ENCODE measurements at regions not wholly inside any gene's neighbourhood (a gene's known extent, or its start where the extent isn't known, plus 50 kb on each side); places are given as distances from the start of the nearest gene placed in this dataset.

DNA sequence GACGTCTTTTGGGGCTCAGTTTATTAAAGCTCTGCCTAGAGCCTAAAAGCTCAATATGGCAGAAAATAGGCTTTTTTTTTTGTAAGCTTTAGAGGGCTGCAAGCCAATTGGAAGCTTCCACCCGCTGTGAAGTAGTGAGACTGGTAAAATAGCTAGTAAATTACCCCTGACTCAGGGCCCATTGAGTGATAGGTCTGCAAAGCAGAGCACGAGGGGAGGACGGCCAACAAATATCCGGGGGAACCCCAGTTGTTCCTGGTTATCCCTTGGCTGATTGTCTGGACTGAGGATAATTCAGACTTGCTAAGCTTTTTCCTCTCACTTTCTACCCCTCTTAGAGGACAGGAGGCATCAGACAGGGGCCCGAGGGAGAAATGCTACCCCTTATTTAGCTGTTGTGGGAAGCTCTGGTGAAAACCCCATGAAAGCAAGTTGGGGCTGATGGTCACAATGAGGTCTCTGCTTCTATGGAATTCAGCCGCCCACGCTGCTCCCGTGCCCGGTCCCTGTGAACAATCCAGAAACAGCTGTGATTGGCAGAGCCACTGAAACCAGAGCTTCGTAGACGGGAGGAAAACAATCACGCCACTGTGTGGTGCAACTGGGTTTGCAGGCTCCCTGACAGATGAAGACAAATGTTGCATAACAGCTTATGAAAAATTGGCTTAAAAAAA is 141.9 kb upstream of the LGALSL start:
- Mint-ChIP-seq H3K9me3 (no peaks in the 10 kb centered on the region), H3K27me3 (peaks cover 8% of the 10 kb centered on the region), H3K4me3 (no peak overlapping the region), H3K27ac (no peak overlapping the region), H3K36me3 (no peaks in the 10 kb centered on the region), H3K4me1 (peaks cover 2% of the 10 kb centered on the region)
- no peak for DNase-seq
- ATAC-seq (ENCODE audit: low read depth) = no peak
- POLR2A ChIA-PET = interaction anchor here (1.0 kb wide), 1 partner anchor 16 kb away, joined by 3 read pairs; no protein-coding TSS in a partner anchor

DNA sequence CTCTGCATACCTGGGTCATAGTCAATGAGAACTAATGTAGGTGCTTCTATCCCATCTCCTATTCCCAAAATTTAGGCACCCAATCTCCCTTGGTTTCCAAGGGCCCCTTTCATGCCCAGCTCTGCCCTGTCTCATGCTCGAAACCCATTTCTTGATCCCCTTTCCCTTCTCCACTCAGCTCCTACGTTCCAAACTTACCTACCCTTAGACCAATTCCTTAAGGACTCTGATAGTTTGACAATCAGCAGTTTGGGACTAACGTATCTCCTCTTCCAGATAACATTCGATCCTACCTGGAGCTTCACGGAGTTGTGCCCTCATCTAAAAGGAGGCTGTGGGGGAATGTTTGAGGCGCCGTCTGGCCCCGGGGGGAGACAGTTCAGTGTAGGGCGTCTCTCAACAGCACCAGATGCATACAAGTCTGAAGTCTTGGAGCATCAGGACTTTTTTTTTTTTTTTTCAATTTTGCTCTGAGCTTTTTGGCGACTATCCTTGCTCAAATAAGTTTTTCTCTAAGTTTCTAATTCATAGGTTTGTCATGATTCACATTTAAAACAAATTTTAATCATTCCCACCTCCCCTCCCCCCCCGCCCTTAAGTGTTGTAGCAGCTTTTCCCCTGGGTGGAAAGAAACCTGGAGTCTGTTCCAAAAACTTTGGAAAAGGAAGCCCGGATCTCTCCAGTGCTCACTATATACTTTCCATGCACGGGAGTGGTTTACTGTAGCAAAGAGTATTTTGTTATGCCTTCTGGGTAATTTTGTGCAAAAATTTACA is 141.2 kb upstream of the LGALSL start:
- Mint-ChIP-seq H3K4me3 (no peak overlapping the region), H3K36me3 (no peaks in the 10 kb centered on the region), H3K9me3 (no peaks in the 10 kb centered on the region), H3K27ac (no peak overlapping the region), H3K27me3 (peaks cover 8% of the 10 kb centered on the region), H3K4me1 (peaks cover 2% of the 10 kb centered on the region)
- ATAC-seq (ENCODE audit: low read depth) = no peak
- DNase-seq = no peak
- POLR2A ChIA-PET = interaction anchor here (1.0 kb wide), 1 partner anchor 15 kb away, joined by 3 read pairs; no protein-coding TSS in a partner anchor

DNA sequence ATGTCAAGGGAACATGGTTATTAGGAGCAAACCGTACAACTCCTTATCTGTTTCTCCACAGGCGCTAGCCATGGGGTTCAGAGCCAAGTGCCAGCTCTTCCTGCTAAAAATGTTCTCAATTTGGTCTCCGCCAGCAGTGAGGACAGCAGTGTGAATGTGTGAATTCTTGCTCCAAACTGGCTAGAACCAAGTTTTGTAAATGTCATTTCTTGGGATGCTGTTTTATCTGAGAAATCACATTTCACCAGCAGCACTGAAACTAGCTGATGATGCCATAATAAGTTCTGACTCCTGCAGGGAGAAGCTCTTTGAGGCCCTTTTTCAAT is 140.6 kb upstream of the LGALSL start:
- H3K27ac Mint-ChIP-seq = no peak overlapping the region
- peaks cover 8% of the 10 kb centered on the region for H3K27me3 Mint-ChIP-seq
- H3K9me3 Mint-ChIP-seq = no peaks in the 10 kb centered on the region
- peaks cover 5% of the 10 kb centered on the region for H3K4me1 Mint-ChIP-seq
- no peak for DNase-seq
- POLR2A ChIA-PET = no interaction called here
- H3K36me3 Mint-ChIP-seq = no peaks in the 10 kb centered on the region
- no peak for ATAC-seq (ENCODE audit: low read depth)
- no peak overlapping the region for H3K4me3 Mint-ChIP-seq

DNA sequence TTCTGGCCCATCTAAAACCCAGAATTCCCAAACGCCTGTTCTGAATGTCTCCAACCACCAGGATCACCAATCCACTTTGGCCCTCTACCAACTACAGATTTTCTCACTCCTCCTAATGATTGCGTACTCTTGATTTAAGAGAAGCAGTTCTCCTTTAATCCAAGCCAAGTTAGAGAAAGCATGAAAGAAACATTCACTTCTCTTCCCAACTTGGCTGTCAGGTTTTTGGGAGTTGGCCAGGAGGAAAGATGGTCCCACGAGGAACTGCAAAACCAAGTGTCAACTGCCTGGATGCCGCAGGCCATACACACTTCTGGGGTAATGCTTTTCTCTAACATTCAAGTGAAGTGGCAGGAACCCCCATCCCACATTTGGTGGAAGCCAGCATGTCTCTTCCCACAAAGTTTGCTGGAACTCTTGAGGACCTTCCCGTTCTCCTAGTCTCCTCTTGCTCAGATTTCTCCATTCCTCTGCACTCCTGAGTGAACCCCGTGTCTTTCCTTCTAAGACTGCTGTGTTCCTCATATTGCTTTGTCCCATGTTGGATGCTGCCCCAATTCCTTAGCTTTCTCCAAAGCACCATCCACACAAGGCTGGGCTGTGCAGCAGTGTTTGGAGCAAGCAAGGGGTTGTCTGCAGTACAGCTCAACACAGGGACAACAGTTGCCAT is 138.5 kb upstream of the LGALSL start:
- peaks cover 2% of the 10 kb centered on the region for H3K36me3 Mint-ChIP-seq
- peaks cover 8% of the 10 kb centered on the region for H3K27me3 Mint-ChIP-seq
- H3K27ac Mint-ChIP-seq = no peak overlapping the region
- no peak overlapping the region for H3K4me3 Mint-ChIP-seq
- H3K9me3 Mint-ChIP-seq = no peaks in the 10 kb centered on the region
- H3K4me1 Mint-ChIP-seq = peaks cover 5% of the 10 kb centered on the region
- ATAC-seq (ENCODE audit: low read depth) (no peak), DNase-seq (no peak)
- POLR2A ChIA-PET = no interaction called here

DNA sequence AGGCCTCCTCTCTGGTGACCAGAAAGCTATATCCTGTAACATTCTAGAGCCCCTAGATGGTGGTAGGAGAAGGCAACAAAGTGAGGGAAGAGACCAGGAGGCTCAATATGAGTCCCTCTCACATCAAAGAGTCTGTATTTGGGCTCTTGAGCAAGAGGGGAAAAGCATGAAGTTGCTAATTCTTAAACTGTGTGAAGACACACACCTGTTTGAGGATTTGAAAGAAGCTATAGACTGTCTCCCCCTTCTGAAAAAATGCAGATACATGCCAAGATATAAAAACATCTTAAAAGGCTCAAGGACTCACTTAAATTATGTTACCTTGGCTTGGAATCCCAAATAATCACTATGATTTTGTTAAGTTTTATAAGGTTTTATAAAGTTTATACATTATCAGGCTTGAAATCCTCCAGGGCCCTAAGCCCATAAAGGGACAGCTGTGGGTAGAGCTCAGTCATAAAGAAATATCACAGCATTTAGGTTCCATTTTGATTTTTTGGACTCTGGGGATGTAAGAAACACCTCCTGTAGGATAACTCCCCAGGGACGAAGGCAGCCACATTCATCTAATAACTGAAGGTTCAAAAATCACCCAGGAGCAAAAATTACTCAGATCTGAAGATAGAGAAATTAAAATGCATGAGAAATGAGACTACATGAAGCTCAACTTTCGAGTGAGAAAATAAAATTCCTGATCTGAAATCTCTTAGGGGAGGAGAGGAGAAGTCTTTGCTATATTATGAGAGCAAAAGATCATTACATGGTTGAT is 136.1 kb upstream of the LGALSL start:
- no peaks in the 10 kb centered on the region for H3K9me3 Mint-ChIP-seq
- H3K4me3 Mint-ChIP-seq = no peak overlapping the region
- no peak for ATAC-seq (ENCODE audit: low read depth)
- no peak overlapping the region for H3K27ac Mint-ChIP-seq
- peaks cover 2% of the 10 kb centered on the region for H3K36me3 Mint-ChIP-seq
- no peak for DNase-seq
- peaks cover 13% of the 10 kb centered on the region for H3K27me3 Mint-ChIP-seq
- POLR2A ChIA-PET = interaction anchor here (1.5 kb wide), 1 partner anchor 34 kb away, joined by 3 read pairs; no protein-coding TSS in a partner anchor
- peaks cover 3% of the 10 kb centered on the region for H3K4me1 Mint-ChIP-seq

DNA sequence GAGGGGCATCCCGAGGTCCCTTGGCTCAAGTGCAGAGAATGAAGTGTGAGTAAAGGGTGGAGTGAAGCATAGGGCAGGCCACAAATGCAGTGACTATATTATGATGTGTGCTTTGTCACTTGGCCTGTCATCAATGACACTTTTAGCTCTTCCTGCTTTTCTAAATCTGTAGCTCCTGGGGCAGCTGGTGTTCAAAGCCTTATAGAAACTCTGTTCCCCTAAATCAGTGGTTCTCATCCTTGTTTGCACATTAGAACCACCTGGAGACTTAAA is 135.6 kb upstream of the LGALSL start:
- no peak for DNase-seq
- H3K4me3 Mint-ChIP-seq = no peak overlapping the region
- POLR2A ChIA-PET = interaction anchor here (1.5 kb wide), 1 partner anchor 34 kb away, joined by 3 read pairs; no protein-coding TSS in a partner anchor
- H3K27ac Mint-ChIP-seq = no peak overlapping the region
- ATAC-seq (ENCODE audit: low read depth) = no peak
- H3K27me3 Mint-ChIP-seq = peaks cover 13% of the 10 kb centered on the region
- no peaks in the 10 kb centered on the region for H3K9me3 Mint-ChIP-seq
- H3K36me3 Mint-ChIP-seq = peaks cover 2% of the 10 kb centered on the region
- H3K4me1 Mint-ChIP-seq = peaks cover 3% of the 10 kb centered on the region

DNA sequence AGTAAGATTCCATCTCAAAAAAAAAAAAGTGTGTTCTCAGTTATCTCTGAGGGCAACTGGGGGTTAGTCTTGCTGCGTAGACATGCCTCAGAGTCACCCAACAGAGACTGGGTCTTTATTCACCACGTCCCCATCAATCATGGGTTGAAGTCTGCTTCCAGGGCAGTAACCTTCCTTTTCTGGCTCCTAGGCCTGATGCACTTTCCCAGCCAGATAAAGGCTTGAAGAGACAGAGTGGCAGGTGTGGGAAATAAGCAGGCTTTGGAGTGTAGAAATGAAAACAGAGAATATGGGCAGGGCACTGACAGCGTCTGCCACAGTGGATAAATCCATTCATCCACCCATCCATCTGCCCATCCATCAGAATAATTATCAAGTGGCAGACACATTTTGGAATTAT is 134.1 kb upstream of the LGALSL start:
- peaks cover 12% of the 10 kb centered on the region for H3K27me3 Mint-ChIP-seq
- POLR2A ChIA-PET = no interaction called here
- H3K4me1 Mint-ChIP-seq = peaks cover 8% of the 10 kb centered on the region

DNA sequence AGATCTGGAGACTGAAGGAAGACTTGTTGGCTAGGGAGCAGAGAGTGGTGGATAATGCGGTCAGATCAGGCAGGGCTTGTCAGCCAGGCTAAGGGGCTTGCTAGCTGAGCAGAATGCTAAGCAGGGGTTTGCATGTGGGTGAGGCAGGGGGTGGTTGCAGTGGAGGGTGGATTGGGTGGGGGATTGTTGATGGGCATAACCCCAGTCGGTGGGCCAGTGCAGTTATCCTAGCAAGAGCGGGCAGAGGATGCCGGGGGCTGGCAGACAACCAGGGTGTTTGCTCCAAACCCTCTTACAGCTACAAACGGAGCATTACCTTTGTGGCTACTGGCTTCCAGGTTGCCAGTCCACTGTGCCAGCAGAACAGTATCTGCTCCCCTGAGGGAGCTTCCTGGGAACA is 131.5 kb upstream of the LGALSL start:
- peak overlapping the region; percentile 14 for H3K27ac Mint-ChIP-seq
- ATAC-seq (ENCODE audit: low read depth) = no peak

More for the DNA sequence above, 134.1 kb upstream of the LGALSL start:
- Mint-ChIP-seq H3K9me3 (no peaks in the 10 kb centered on the region), H3K27ac (no peak overlapping the region), H3K36me3 (peaks cover 2% of the 10 kb centered on the region), H3K4me3 (no peak overlapping the region)
- DNase-seq = no peak
- ATAC-seq (ENCODE audit: low read depth) = no peak

DNA sequence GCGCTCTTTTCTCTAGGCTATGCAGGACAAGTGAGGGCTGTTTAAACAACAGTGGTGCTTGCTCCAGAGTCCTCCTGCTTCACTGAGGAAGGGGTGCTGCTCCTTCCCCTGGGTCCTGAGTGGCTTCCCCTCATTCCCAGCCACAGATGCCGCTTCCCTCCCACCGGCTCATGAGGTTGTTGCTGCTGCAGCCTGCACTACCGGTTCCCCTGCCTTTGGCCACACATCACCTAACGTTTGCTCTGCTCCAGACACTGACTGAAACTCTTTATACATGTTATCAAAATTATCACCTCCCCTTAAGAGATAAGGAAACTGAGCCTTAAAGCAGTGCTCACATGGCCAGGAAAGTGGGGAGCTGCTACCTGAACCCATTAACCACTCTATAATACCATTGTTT is 130.8 kb upstream of the LGALSL start:
- no peaks in the 10 kb centered on the region for H3K9me3 Mint-ChIP-seq
- peaks cover 2% of the 10 kb centered on the region for H3K36me3 Mint-ChIP-seq
- ATAC-seq (ENCODE audit: low read depth) (no peak), DNase-seq (no peak)
- peaks cover 36% of the 10 kb centered on the region for H3K4me1 Mint-ChIP-seq
- POLR2A ChIA-PET = no interaction called here
- H3K27me3 Mint-ChIP-seq = peaks cover 7% of the 10 kb centered on the region
- H3K27ac Mint-ChIP-seq = no peak overlapping the region
- H3K4me3 Mint-ChIP-seq = no peak overlapping the region

More for the DNA sequence above, 131.5 kb upstream of the LGALSL start:
- POLR2A ChIA-PET = no interaction called here
- H3K27me3 Mint-ChIP-seq = peaks cover 7% of the 10 kb centered on the region
- no peaks in the 10 kb centered on the region for H3K9me3 Mint-ChIP-seq
- peaks cover 2% of the 10 kb centered on the region for H3K36me3 Mint-ChIP-seq
- no peak overlapping the region for H3K4me3 Mint-ChIP-seq
- DNase-seq = no peak
- H3K4me1 Mint-ChIP-seq = peaks cover 31% of the 10 kb centered on the region

DNA sequence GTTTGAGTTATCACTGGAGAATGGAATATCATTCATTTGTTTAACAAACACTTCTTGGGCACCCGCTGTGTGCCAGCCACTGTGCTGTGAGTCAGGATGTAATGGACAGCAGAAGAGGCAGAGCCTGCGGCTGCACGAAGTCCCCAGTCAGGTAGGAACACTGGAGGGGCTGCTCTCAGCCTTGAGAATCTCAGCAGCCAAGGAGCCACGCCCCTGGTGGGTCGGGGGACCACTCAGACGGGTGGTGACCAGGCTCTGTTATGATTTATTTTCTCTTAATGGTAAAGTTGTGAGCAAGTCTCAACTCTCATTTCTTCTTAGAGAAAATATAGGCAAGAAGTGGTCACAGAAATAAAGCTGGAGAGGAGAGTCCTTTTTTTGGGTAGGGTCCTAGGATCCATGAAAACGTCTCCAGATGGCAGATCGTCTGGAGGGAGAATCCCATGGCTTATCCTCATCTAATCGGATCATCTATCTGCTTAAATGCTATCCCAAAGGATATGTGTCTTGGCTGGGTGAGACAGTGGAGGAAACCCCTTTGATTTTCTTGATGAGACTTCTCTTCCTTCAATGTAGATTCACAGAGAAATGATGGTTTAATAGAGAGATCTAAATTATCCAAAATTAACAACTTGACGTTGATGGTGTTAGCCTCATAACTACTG is 129.1 kb upstream of the LGALSL start:
- H3K4me1 Mint-ChIP-seq = peaks cover 37% of the 10 kb centered on the region
- no peaks in the 10 kb centered on the region for H3K9me3 Mint-ChIP-seq
- no peak overlapping the region for H3K27ac Mint-ChIP-seq
- no peak overlapping the region for H3K4me3 Mint-ChIP-seq
- peaks cover 7% of the 10 kb centered on the region for H3K27me3 Mint-ChIP-seq
- DNase-seq (no peak), ATAC-seq (ENCODE audit: low read depth) (no peak)
- H3K36me3 Mint-ChIP-seq = no peaks in the 10 kb centered on the region
- POLR2A ChIA-PET = interaction anchor here (1.7 to 3.9 kb wide), 3 partner anchors 41 to 275 kb away, joined by 4 to 25 read pairs (median 6); no protein-coding TSS in a partner anchor

DNA sequence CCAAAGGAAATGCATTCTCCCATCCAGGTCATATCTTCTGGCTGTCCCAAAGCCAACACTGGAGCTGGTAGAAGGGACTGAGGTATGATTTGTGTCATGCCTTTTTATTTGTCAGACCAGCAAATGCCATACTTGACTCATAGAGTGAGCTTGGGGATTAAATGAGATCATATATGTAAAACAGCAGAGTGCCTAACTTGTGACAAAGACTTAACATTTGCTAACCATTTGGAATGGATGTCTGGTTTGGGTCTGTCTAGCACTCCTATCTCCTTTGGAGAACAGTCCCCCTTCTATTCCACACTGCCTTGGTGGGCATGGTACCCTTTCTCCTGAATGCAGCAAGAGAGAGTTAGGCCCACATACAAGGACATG is 128.5 kb upstream of the LGALSL start:
- Mint-ChIP-seq H3K9me3 (no peaks in the 10 kb centered on the region), H3K27me3 (peaks cover 7% of the 10 kb centered on the region), H3K36me3 (no peaks in the 10 kb centered on the region), H3K27ac (peak overlapping the region; percentile 85), H3K4me3 (peak overlapping the region; percentile 74), H3K4me1 (peaks cover 37% of the 10 kb centered on the region)
- ATAC-seq (ENCODE audit: low read depth) = no peak
- DNase-seq = no peak
- POLR2A ChIA-PET = interaction anchor here (1.1 to 3.9 kb wide), 4 partner anchors 42 to 276 kb away, joined by 3 to 25 read pairs (median 5); no protein-coding TSS in a partner anchor

DNA sequence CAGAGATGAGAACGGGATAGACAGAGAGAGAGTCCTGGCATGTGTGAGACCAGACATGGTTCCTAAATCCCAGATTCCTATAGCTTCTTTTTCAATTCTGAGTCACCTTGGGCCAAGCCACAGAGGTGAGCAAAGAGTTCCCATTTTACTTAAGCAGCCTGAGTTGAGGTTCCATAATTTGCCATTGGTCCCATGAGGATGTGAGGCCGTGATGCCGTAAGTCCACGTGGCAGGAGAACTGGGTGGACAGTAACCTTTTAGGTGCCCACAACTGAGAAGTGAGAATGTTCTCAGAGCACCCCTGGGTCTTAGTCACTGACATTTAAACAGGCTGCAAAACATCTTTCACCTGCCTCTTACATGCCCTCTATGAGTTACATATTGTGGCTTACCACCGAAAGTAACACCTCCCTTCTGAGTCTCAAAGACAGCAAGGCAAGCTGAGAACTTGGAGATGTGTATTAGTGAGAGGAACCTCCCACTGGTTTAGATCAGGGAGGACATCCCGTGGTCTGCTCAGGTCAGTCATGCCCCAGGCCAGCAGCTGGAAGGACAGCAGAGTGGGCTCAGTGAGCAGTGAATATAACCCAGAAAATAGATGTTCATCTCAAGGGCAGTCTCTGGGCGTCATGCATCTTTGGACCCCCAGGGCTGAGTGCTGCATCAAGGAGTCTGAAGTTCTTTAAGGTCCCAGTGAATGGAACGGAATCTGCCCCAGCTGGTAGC is 127.9 kb upstream of the LGALSL start:
- H3K9me3 Mint-ChIP-seq = no peaks in the 10 kb centered on the region
- POLR2A ChIA-PET = interaction anchor here (0.6 to 3.9 kb wide), 8 partner anchors 42 to 350 kb away, joined by 3 to 25 read pairs (median 4); no protein-coding TSS in a partner anchor

More for the DNA sequence above, 127.9 kb upstream of the LGALSL start:
- no peaks in the 10 kb centered on the region for H3K36me3 Mint-ChIP-seq
- H3K4me1 Mint-ChIP-seq = peaks cover 41% of the 10 kb centered on the region
- DNase-seq (peak; percentile 62), ATAC-seq (ENCODE audit: low read depth) (peak; percentile 93)
- peak overlapping the region; percentile 74 for H3K4me3 Mint-ChIP-seq
- H3K27me3 Mint-ChIP-seq = peaks cover 7% of the 10 kb centered on the region
- peak overlapping the region; percentile 85 for H3K27ac Mint-ChIP-seq

Data from activated naive CD8-positive, alpha-beta T cell treated with anti-CD3 and anti-CD28 coated beads, Interleukin-2, amount 10 ng/mL, durations not matched to agents 7 days and 5 days (primary cell).